Heart left ventricle (tissue), 16 donors: ENCODE measurements at regions not wholly inside any gene's neighbourhood (a gene's known extent, or its start where the extent isn't known, plus 50 kb on each side); places are given as distances from the start of the nearest gene placed in this dataset.

ENCODE experiments used
- ATAC-seq, 4 donors: fragments of 200-7000 bp; cut with Tn5 transposase; one replicate each; pipeline ENCODE4 v1.9.1; 2020 to 2022; ENCODE audit warnings: moderate library complexity in 4 of 4, mild to moderate bottlenecking in 3 of 4, moderate number of reproducible peaks in 1 of 4
- DNase-seq, 5 donors: peaks; one replicate each; pipeline ENCODE4 v3.0.0-alpha.2; 2020
- H3K27ac ChIP-seq, 12 donors: fragments of 200-600 bp; sonication (generic) in 4 of 12; one replicate each; pipeline versions ENCODE4 v1.5.0 to v1.8.0; 2016 to 2022; ENCODE audit warnings: mild to moderate bottlenecking in 2 of 12
- H3K27me3 ChIP-seq, 9 donors: fragments of 200-600 bp; sonication (generic) in 2 of 9; one replicate each; pipeline versions ENCODE4 v1.5.1 to v1.8.0; 2016 to 2022; ENCODE audit warnings: mild to moderate bottlenecking in 3 of 9
- H3K36me3 ChIP-seq, 9 donors: fragments of 200-600 bp; sonication (generic) in 2 of 9; one replicate each; pipeline versions ENCODE4 v1.5.0 to v1.8.0; 2018 to 2022; ENCODE audit warnings: mild to moderate bottlenecking in 2 of 9
- H3K4me1 ChIP-seq, 12 donors: fragments of 200-600 bp; sonication (generic) in 4 of 12; one replicate each; pipeline versions ENCODE4 v1.5.0 to v1.8.0; 2016 to 2022; ENCODE audit warnings: mild to moderate bottlenecking in 3 of 12
- H3K4me3 ChIP-seq, 12 donors: fragments of 200-600 bp; sonication (generic) in 4 of 12; one replicate each; pipeline versions ENCODE4 v1.5.0 to v1.8.0; 2017 to 2022; ENCODE audit warnings: mild to moderate bottlenecking in 9 of 12, moderate library complexity in 4 of 12
- H3K9me3 ChIP-seq, 12 donors: fragments of 200-600 bp; sonication (generic) in 4 of 12; one replicate each; pipeline versions ENCODE4 v1.5.0 to v1.8.0; 2016 to 2022; ENCODE audit warnings: mild to moderate bottlenecking in 1 of 12
- POLR2A ChIP-seq, 2 donors: fragments of 450-650 bp; IDR thresholded peaks; one replicate each; pipeline ENCODE4 v1.6.1; 2017; ENCODE audit warnings: antibody characterized with exemption in 2 of 2, mild to moderate bottlenecking in 2 of 2, moderate library complexity in 2 of 2
- WGBS, 4 donors: extraction: QIAGEN DNeasy Blood & Tissue Kit in 2 of 4; methylation state at CpG; one replicate each; pipeline versions ENCODE4 v1.1.5 to v1.1.7; 2013 to 2018; 5-methylcytosine and 5-hydroxymethylcytosine counted together
- intact Hi-C, 10 donors: fragments of 100-400 bp; cut with DNase I; formaldehyde crosslinking; loops; one replicate each; pipeline versions ENCODE4 v1.11.1 to v1.14.2; 2022
- TF ChIP-seq, protein P1 (sequence below), 12 donors: fragments of 200-600 bp; sonication (generic) in 4 of 12; IDR thresholded peaks; one replicate each; pipeline versions ENCODE4 v1.5.0 to v1.8.0; 2018 to 2022; ENCODE audit warnings: antibody characterized with exemption in 12 of 12, mild to moderate bottlenecking in 5 of 12
- donor health status: ischemic (EF 13 %, LVEDD 7.1; RV severe dilation, severe dysfunction).
- donor health status: healthy with polysubstance abuse.
- donor health status: DM: no; HTN: yes; CAD: no.
- donor health status: DM: no; HTN: no; CAD: no.
- donor health status: ischemic (EF 25% LVEDD 6.9; RV normal size, moderate dysfunction).
- donor health status: ischemic (EF 25% LVEDD 5.7; RV mildly dilated, moderate dysfunction).
- donor health status: healthy.
- donor health status: DM: yes; HTN: yes; CAD: no.
- donor health status: ischemic (EF 35%, LVEDD 5.7; RV mildly dilated, moderate dysfunction).
- donor health status: nonischemic (EF 11% LVEDD 7.7; RV severe dilation, severe dysfunction).
- donor health status: DM: yes; HTN: yes; CAD: no.
- donor health status: PGD.
- donor health status: ischemic (EF 29% LVEDD 5.4; RV normal size, mild dysfunction).
- donor health status: nonischemic (EF 23%, LVEDD 6.1; RV moderate dilation, normal function).

- ATAC-seq (no peak), DNase-seq (no peak)
- Histone ChIP-seq H3K36me3 (no peaks in the 10 kb centered on the region), H3K4me1 (no peaks in the 10 kb centered on the region), H3K27me3 (peaks cover 0 to 61% (median 4%) of the 10 kb centered on the region in 9 donors), H3K27ac (no peak overlapping the region), H3K4me3 (no peak overlapping the region), H3K9me3 (peaks cover 0 to 5% (median 0%) of the 10 kb centered on the region in 12 donors)
- TF ChIP-seq, protein P1, sequence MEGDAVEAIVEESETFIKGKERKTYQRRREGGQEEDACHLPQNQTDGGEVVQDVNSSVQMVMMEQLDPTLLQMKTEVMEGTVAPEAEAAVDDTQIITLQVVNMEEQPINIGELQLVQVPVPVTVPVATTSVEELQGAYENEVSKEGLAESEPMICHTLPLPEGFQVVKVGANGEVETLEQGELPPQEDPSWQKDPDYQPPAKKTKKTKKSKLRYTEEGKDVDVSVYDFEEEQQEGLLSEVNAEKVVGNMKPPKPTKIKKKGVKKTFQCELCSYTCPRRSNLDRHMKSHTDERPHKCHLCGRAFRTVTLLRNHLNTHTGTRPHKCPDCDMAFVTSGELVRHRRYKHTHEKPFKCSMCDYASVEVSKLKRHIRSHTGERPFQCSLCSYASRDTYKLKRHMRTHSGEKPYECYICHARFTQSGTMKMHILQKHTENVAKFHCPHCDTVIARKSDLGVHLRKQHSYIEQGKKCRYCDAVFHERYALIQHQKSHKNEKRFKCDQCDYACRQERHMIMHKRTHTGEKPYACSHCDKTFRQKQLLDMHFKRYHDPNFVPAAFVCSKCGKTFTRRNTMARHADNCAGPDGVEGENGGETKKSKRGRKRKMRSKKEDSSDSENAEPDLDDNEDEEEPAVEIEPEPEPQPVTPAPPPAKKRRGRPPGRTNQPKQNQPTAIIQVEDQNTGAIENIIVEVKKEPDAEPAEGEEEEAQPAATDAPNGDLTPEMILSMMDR (IDR thresholded peaks at IDR 0.05): no peak
- TF ChIP-seq POLR2A (IDR thresholded peaks at IDR 0.05): no peak
- 64 to 74% (median 69%) methylated on average over 6 of the region's 6 CpGs for WGBS, 4 donors
- intact Hi-C loops: no loop called here
Measured at GRCh38 chr19:29285187-29285687, 72.3 kb upstream of the UQCRFS1 start.

- intact Hi-C loops: no loop called here
- no peak for ATAC-seq
- H3K4me1 ChIP-seq: no peaks in the 10 kb centered on the region
- TF ChIP-seq, protein P1 (IDR thresholded peaks at IDR 0.05): peak in 6 of 12 donors; percentile 6 to 35 (median 22)
- TF ChIP-seq POLR2A (IDR thresholded peaks at IDR 0.05): no peak
- no peak for DNase-seq
- H3K9me3 ChIP-seq: peaks cover 0 to 5% (median 0%) of the 10 kb centered on the region in 12 donors
- H3K36me3 ChIP-seq: no peaks in the 10 kb centered on the region
- no peak overlapping the region for H3K4me3 ChIP-seq
- WGBS, 4 donors: 21 to 28% (median 23%) methylated on average over 6 of the region's 6 CpGs
- H3K27ac ChIP-seq: no peak overlapping the region
- H3K27me3 ChIP-seq: peaks cover 0 to 58% (median 4%) of the 10 kb centered on the region in 9 donors
Measured at GRCh38 chr19:29285878-29286277, 72.9 kb upstream of the UQCRFS1 start.

DNA sequence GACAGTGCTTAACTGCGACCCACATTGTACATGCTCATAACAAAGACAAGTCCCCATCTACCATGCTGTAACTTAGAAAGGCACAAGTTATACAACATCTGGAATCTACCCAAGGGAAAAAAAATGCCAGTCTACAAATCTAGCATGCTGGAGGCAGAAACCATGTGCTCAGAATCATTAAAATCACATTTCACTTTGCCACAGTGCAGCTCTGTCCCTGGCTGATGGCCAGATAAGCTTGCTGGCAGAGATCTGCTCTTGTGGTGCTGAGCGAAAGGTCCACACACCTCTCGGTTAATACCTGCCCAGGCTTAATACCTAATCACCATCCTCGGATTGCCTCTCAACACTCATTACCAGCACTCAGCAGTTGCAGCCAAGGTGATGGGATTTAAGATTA is 74.1 kb upstream of the UQCRFS1 start:
- ATAC-seq (no peak), DNase-seq (no peak)
- H3K27ac ChIP-seq: no peak overlapping the region
- H3K4me3 ChIP-seq: no peak overlapping the region
- no peaks in the 10 kb centered on the region for H3K36me3 ChIP-seq
- H3K4me1 ChIP-seq: no peaks in the 10 kb centered on the region
- peaks cover 0 to 5% (median 0%) of the 10 kb centered on the region in 12 donors for H3K9me3 ChIP-seq
- TF ChIP-seq POLR2A (IDR thresholded peaks at IDR 0.05): no peak
- TF ChIP-seq, protein P1 (IDR thresholded peaks at IDR 0.05): no peak
- WGBS, 4 donors: 56 to 69% (median 57%) methylated on average over 4 of the region's 4 CpGs
- peaks cover 0 to 51% (median 4%) of the 10 kb centered on the region in 9 donors for H3K27me3 ChIP-seq
- intact Hi-C loops: no loop called here

DNA sequence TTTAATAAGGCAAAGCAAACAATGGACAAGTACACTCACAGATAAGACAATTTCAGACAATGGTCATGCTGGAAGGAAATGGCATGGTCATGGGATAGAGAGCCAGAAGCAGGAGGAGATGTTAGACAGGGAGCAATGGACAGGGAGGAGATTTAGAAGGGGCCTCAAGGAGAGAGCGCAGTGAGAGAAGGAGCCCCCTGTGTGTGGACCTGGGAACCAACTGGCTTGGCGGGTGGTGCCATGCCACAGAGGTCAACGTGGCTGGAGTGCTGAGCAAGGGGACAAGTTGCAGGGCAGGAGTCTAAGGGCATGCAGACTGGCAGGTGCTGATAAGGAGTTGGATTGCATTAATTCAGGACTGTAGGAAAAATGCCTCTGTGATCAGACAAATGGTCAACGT is 75.3 kb upstream of the UQCRFS1 start:
- H3K36me3 ChIP-seq: no peaks in the 10 kb centered on the region
- DNase-seq (no peak), ATAC-seq (no peak)
- 72 to 79% (median 75%) methylated on average over 4 of the region's 4 CpGs for WGBS, 4 donors
- no peaks in the 10 kb centered on the region for H3K4me1 ChIP-seq
- no peak overlapping the region for H3K27ac ChIP-seq
- TF ChIP-seq POLR2A (IDR thresholded peaks at IDR 0.05): no peak
- TF ChIP-seq, protein P1 (IDR thresholded peaks at IDR 0.05): no peak
- no peak overlapping the region for H3K4me3 ChIP-seq
- intact Hi-C loops: no loop called here
- H3K9me3 ChIP-seq: peaks cover 0 to 5% (median 0%) of the 10 kb centered on the region in 12 donors
- peaks cover 0 to 43% (median 0%) of the 10 kb centered on the region in 9 donors for H3K27me3 ChIP-seq
